ENCODE measurements at regions not wholly inside any gene's neighbourhood (a gene's known extent, or its start where the extent isn't known, plus 50 kb on each side); places are given as distances from the start of the nearest gene placed in this dataset.

GRCh38 chr16:6678586-6678985 lies 654.1 kb upstream of the RBFOX1 start:
- DNase-seq = no peak
- Mint-ChIP-seq H3K9me3 (no peaks in the 10 kb centered on the region), H3K27ac (no peak overlapping the region), H3K4me1 (no peaks in the 10 kb centered on the region), H3K4me3 (no peak overlapping the region), H3K27me3 (peaks cover 7% of the 10 kb centered on the region), H3K36me3 (no peaks in the 10 kb centered on the region)

- H3K4me3 Mint-ChIP-seq = no peak overlapping the region
- H3K27me3 Mint-ChIP-seq = no peaks in the 10 kb centered on the region
- H3K36me3 Mint-ChIP-seq = no peaks in the 10 kb centered on the region
- H3K27ac Mint-ChIP-seq = no peak overlapping the region
- no peaks in the 10 kb centered on the region for H3K4me1 Mint-ChIP-seq
- DNase-seq = no peak
- peaks cover 2% of the 10 kb centered on the region for H3K9me3 Mint-ChIP-seq
Observed at GRCh38 chr16:6674071-6674470, 658.6 kb upstream of the RBFOX1 start.

DNA sequence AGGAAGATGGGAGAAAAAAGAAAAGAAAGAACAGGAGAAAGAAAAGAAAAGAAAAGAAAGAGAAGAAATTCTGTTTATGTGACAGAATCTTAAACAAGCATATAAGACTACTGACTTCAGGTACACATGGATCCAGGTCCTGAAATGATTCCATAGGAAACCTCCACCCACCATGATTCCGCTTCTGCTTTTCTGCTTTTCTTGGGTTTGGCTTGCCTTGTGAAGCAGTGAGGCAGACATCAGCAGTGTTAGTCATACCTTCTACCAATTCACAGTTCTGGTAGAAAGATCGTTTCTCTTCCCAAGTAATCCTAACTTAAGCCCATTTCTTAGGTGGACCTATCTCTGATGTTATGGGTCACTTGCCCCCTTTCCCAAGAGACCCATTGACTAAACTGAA lies 660.1 kb upstream of the RBFOX1 start:
- Mint-ChIP-seq H3K4me3 (no peak overlapping the region), H3K27ac (no peak overlapping the region), H3K36me3 (no peaks in the 10 kb centered on the region), H3K4me1 (no peaks in the 10 kb centered on the region), H3K9me3 (peaks cover 2% of the 10 kb centered on the region), H3K27me3 (no peaks in the 10 kb centered on the region)
- DNase-seq = no peak

DNA sequence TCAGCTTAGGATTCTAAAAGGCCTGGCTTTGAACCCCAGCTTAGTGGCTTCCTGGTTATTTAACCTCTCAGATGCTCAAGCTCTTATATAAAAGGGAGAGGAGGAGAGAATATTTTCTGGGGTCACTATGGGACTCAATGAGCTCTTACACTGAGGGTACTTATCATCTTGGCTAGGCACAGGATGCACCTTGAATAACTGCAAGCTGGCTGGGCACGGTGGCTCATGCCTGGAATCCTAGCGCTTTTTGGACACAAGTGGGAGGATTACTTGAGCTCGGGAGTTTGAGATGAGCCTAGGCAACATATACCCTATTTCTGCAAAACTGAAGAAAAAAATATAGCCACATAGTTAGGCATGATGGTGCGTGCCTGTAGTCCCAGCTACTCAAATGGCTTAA lies 665.3 kb upstream of the RBFOX1 start:
- Mint-ChIP-seq H3K4me1 (no peaks in the 10 kb centered on the region), H3K9me3 (peaks cover 2% of the 10 kb centered on the region), H3K36me3 (no peaks in the 10 kb centered on the region), H3K27ac (no peak overlapping the region), H3K4me3 (no peak overlapping the region), H3K27me3 (no peaks in the 10 kb centered on the region)
- no peak for DNase-seq

DNA sequence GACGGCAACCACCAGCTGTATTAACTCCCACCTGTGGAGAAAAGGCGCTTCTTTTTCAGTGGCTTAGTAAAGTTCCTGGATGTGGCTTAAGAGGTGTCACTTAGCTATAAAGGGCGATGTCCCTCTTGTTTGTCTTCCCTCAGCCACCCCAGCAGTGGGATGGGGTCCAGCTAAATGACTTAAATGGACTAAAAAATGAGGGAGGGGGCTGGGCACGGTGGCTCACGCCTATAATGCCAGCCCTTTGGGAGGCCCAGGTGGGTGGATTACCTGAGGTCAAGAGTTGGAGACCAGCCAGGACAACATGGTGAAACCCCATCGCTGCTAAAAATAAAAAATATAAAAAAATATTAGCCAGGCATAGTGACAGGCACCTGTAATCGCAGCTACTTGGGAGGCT lies 667.5 kb upstream of the RBFOX1 start:
- no peaks in the 10 kb centered on the region for H3K27me3 Mint-ChIP-seq
- no peak overlapping the region for H3K27ac Mint-ChIP-seq
- H3K9me3 Mint-ChIP-seq = no peaks in the 10 kb centered on the region
- H3K36me3 Mint-ChIP-seq = no peaks in the 10 kb centered on the region
- H3K4me3 Mint-ChIP-seq = no peak overlapping the region
- no peak for DNase-seq
- no peaks in the 10 kb centered on the region for H3K4me1 Mint-ChIP-seq

GRCh38 chr16:6663668-6664067 lies 669.0 kb upstream of the RBFOX1 start:
- DNase-seq = no peak
- no peaks in the 10 kb centered on the region for H3K9me3 Mint-ChIP-seq
- H3K27ac Mint-ChIP-seq = no peak overlapping the region
- H3K27me3 Mint-ChIP-seq = no peaks in the 10 kb centered on the region
- H3K36me3 Mint-ChIP-seq = no peaks in the 10 kb centered on the region
- no peak overlapping the region for H3K4me3 Mint-ChIP-seq
- H3K4me1 Mint-ChIP-seq = no peaks in the 10 kb centered on the region

- no peaks in the 10 kb centered on the region for H3K9me3 Mint-ChIP-seq
- no peak overlapping the region for H3K4me3 Mint-ChIP-seq
- H3K27ac Mint-ChIP-seq = no peak overlapping the region
- H3K27me3 Mint-ChIP-seq = no peaks in the 10 kb centered on the region
- H3K36me3 Mint-ChIP-seq = no peaks in the 10 kb centered on the region
- DNase-seq = no peak
- no peaks in the 10 kb centered on the region for H3K4me1 Mint-ChIP-seq
Observed at GRCh38 chr16:6656760-6657159, 675.9 kb upstream of the RBFOX1 start.

DNA sequence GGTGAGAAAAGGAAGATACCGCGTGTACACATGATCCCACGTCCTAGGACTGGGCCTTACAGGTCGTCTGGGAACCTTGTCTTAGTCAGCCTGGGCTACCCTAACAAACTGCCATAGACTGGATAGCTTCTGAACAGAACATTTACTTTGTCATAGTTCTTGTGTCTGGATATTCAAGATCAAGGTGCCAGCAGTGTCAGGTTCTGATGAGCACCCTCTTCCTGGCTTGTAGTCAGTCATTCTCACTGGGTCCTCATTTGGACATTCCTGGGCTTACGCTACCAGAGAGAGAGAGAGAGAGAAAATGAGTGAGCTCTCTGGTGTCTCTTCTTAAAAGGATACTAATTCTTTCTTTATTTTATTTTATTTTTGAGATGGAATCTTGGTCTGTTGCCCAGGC lies 685.8 kb upstream of the RBFOX1 start:
- H3K27ac Mint-ChIP-seq = no peak overlapping the region
- no peak overlapping the region for H3K4me3 Mint-ChIP-seq
- no peak for DNase-seq
- H3K27me3 Mint-ChIP-seq = peaks cover 11% of the 10 kb centered on the region
- no peaks in the 10 kb centered on the region for H3K36me3 Mint-ChIP-seq
- peaks cover 3% of the 10 kb centered on the region for H3K4me1 Mint-ChIP-seq
- no peaks in the 10 kb centered on the region for H3K9me3 Mint-ChIP-seq

GRCh38 chr16:6645768-6646568 lies 686.7 kb upstream of the RBFOX1 start:
- no peaks in the 10 kb centered on the region for H3K9me3 Mint-ChIP-seq
- no peak for DNase-seq
- H3K27ac Mint-ChIP-seq = no peak overlapping the region
- no peak overlapping the region for H3K4me3 Mint-ChIP-seq
- H3K27me3 Mint-ChIP-seq = peaks cover 16% of the 10 kb centered on the region
- H3K4me1 Mint-ChIP-seq = peaks cover 3% of the 10 kb centered on the region
- H3K36me3 Mint-ChIP-seq = no peaks in the 10 kb centered on the region

DNA sequence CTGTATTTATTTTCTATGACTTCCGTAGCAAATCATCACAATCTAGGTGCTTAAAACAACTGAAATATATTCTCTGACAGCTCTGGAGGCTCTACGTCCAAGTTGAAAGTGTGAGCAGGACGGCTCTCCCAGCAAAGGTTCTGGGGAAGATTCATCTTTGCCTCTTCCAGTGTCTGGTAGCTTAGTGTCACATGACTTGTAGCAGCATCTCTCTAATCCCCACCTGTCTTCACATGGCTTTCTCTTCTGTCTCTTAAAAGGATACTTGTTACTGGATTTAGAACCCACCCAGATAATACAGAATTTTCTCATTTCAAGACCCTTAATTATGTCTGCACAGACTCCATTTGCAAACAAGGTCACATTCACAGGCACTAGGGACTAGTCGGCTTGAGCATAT lies 687.7 kb upstream of the RBFOX1 start:
- DNase-seq = no peak
- Mint-ChIP-seq H3K27ac (no peak overlapping the region), H3K9me3 (no peaks in the 10 kb centered on the region), H3K4me3 (no peak overlapping the region), H3K27me3 (peaks cover 16% of the 10 kb centered on the region), H3K4me1 (peaks cover 3% of the 10 kb centered on the region), H3K36me3 (no peaks in the 10 kb centered on the region)

- peaks cover 16% of the 10 kb centered on the region for H3K27me3 Mint-ChIP-seq
- H3K4me3 Mint-ChIP-seq = no peak overlapping the region
- H3K27ac Mint-ChIP-seq = no peak overlapping the region
- no peaks in the 10 kb centered on the region for H3K9me3 Mint-ChIP-seq
- peak; percentile 21 for DNase-seq
- H3K4me1 Mint-ChIP-seq = peaks cover 3% of the 10 kb centered on the region
- no peaks in the 10 kb centered on the region for H3K36me3 Mint-ChIP-seq
Observed at GRCh38 chr16:6643080-6643686, 689.5 kb upstream of the RBFOX1 start.

DNA sequence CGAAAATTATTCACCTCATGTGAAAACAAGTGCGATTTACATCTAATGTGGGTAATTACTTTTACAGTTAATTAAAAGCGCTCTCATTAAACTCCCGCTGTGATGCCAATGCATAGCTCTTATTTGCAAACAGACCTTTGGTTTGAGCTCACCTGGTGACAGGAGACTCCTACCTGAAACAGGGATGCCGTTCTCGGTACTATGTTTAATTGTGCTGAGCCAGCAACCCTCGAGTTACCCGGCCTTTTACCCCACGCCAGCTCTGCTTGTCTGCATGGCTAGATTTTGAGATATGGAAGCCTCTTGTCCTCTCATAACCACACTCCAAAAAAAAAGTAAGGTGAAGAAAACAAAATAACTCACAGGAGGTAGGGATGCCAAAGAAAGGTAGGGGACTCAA lies 690.4 kb upstream of the RBFOX1 start:
- Mint-ChIP-seq H3K27ac (no peak overlapping the region), H3K36me3 (no peaks in the 10 kb centered on the region), H3K4me3 (no peak overlapping the region), H3K9me3 (no peaks in the 10 kb centered on the region), H3K27me3 (peaks cover 16% of the 10 kb centered on the region), H3K4me1 (peaks cover 3% of the 10 kb centered on the region)
- no peak for DNase-seq

DNA sequence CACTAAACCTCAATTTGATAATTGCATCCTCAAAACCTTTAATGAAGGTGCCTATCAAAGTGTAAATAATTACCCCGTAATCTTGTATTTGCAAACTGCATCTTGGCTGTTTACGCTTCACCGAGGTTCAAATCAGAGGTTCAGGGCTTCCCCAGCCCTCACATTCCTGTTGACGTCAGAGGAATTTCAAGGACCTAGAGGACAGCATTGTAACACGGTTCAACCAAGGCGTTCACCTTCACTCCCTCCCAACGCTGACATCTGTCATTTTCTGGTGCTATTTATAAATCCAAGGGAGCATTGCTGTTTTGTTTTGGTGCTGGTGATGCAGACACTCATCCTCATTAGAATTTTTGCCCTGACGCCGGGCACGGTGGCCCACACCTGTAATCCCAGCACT lies 691.6 kb upstream of the RBFOX1 start:
- H3K4me1 Mint-ChIP-seq = peaks cover 3% of the 10 kb centered on the region
- no peaks in the 10 kb centered on the region for H3K9me3 Mint-ChIP-seq
- H3K27ac Mint-ChIP-seq = no peak overlapping the region
- DNase-seq = no peak
- H3K36me3 Mint-ChIP-seq = no peaks in the 10 kb centered on the region
- no peak overlapping the region for H3K4me3 Mint-ChIP-seq
- peaks cover 16% of the 10 kb centered on the region for H3K27me3 Mint-ChIP-seq

DNA sequence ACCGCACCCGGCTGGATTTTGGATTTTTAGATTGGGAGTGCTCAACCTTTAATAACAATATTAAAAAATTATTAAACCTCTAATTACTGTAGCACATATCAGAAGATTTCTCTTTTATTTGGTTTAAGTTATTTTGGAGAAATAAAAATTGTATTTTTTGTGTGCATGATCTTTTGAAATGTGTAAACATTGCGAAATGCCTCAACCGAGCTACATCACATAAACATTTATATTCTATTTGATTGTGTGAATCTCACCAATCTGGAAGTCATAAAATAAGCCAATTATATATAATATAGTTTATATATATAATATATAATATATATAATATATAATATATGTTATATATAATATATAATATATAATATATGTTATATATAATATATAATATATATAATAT lies 696.2 kb upstream of the RBFOX1 start:
- no peak for DNase-seq

GRCh38 chr16:6634151-6634550 lies 698.5 kb upstream of the RBFOX1 start:
- H3K9me3 Mint-ChIP-seq = no peaks in the 10 kb centered on the region
- no peaks in the 10 kb centered on the region for H3K36me3 Mint-ChIP-seq

More for the DNA sequence above, 696.2 kb upstream of the RBFOX1 start:
- H3K9me3 Mint-ChIP-seq = no peaks in the 10 kb centered on the region
- no peaks in the 10 kb centered on the region for H3K36me3 Mint-ChIP-seq
- no peak overlapping the region for H3K4me3 Mint-ChIP-seq
- H3K4me1 Mint-ChIP-seq = no peaks in the 10 kb centered on the region
- H3K27me3 Mint-ChIP-seq = peaks cover 5% of the 10 kb centered on the region
- no peak overlapping the region for H3K27ac Mint-ChIP-seq

GRCh38 chr16:6633456-6633855 lies 699.2 kb upstream of the RBFOX1 start:
- Mint-ChIP-seq H3K9me3 (no peaks in the 10 kb centered on the region), H3K4me1 (no peaks in the 10 kb centered on the region), H3K4me3 (no peak overlapping the region), H3K27me3 (no peaks in the 10 kb centered on the region), H3K27ac (no peak overlapping the region), H3K36me3 (no peaks in the 10 kb centered on the region)
- DNase-seq = no peak

More at GRCh38 chr16:6634151-6634550, 698.5 kb upstream of the RBFOX1 start:
- no peak for DNase-seq
- Mint-ChIP-seq H3K4me1 (no peaks in the 10 kb centered on the region), H3K27ac (no peak overlapping the region), H3K27me3 (no peaks in the 10 kb centered on the region), H3K4me3 (no peak overlapping the region)
